Activated CD8-positive, alpha-beta memory T cell treated with anti-CD3 and anti-CD28 coated beads for 1 hour (primary cell): ENCODE measurements at regions not wholly inside any gene's neighbourhood (a gene's known extent, or its start where the extent isn't known, plus 50 kb on each side); places are given as distances from the start of the nearest gene placed in this dataset.
"Not testable (repeated sequence)": the region's sequence is repeated elsewhere in the genome, so short reads cannot be mapped to it uniquely, and the experiment has no call there.

Source experiments
- DNase-seq, 2 donors: peaks; one replicate each; pipeline ENCODE4 v3.0.0-alpha.2; 2020; ENCODE audit warnings: low read depth in 1 of 2; ENCODE audit errors: extremely low read depth in 1 of 2

- no peak for DNase-seq
Measured at GRCh38 chr1:232579958-232580941, 49.7 kb downstream of the SIPA1L2 start.

- DNase-seq: no peak
Measured at GRCh38 chr1:232579466-232579865, 50.5 kb downstream of the SIPA1L2 start.

- DNase-seq: no peak
Measured at GRCh38 chr1:232578651-232579195, 51.2 kb downstream of the SIPA1L2 start.

- no peak for DNase-seq
Measured at GRCh38 chr1:232577772-232578171, 52.2 kb downstream of the SIPA1L2 start.

GRCh38 chr1:232576537-232576936 is 53.4 kb downstream of the SIPA1L2 start:
- DNase-seq: no peak

GRCh38 chr1:232575763-232576040 is 54.2 kb downstream of the SIPA1L2 start:
- DNase-seq: no peak

GRCh38 chr1:232574889-232575762 is 54.8 kb downstream of the SIPA1L2 start:
- DNase-seq: no peak

GRCh38 chr1:232574077-232574476 is 55.9 kb downstream of the SIPA1L2 start:
- DNase-seq: no peak

GRCh38 chr1:232571523-232571922 is 58.4 kb downstream of the SIPA1L2 start:
- no peak for DNase-seq

- no peak for DNase-seq
Measured at GRCh38 chr1:232570007-232570406, 59.9 kb downstream of the SIPA1L2 start.

- DNase-seq: not testable (repeated sequence)
Measured at GRCh38 chr1:232569554-232569921, 60.4 kb downstream of the SIPA1L2 start.

- DNase-seq: no peak
Measured at GRCh38 chr1:232568906-232569553, 60.9 kb downstream of the SIPA1L2 start.

GRCh38 chr1:232568331-232568852 is 61.5 kb downstream of the SIPA1L2 start:
- DNase-seq: no peak

GRCh38 chr1:232566093-232566492 is 63.8 kb downstream of the SIPA1L2 start:
- DNase-seq: no peak

- no peak for DNase-seq
Measured at GRCh38 chr1:232562855-232563510, 67.0 kb downstream of the SIPA1L2 start.

GRCh38 chr1:232561381-232561780 is 68.6 kb downstream of the SIPA1L2 start:
- no peak for DNase-seq

- DNase-seq: no peak
Measured at GRCh38 chr1:232560940-232561339, 69.0 kb downstream of the SIPA1L2 start.

- DNase-seq: no peak
Measured at GRCh38 chr1:232558954-232559353, 71.0 kb downstream of the SIPA1L2 start.

GRCh38 chr1:232557502-232558191 is 72.3 kb downstream of the SIPA1L2 start:
- no peak for DNase-seq

GRCh38 chr1:232557096-232557495 is 72.8 kb downstream of the SIPA1L2 start:
- DNase-seq: no peak
